Fibroblast of peridontal ligament (primary cell): ENCODE measurements at regions not wholly inside any gene's neighbourhood (a gene's known extent, or its start where the extent isn't known, plus 50 kb on each side); places are given as distances from the start of the nearest gene placed in this dataset.
"Not testable (repeated sequence)": the region's sequence is repeated elsewhere in the genome, so short reads cannot be mapped to it uniquely, and the experiment has no call there.

Experiments
- DNase-seq: peaks from one replicate; pipeline ENCODE4 v3.0.0-alpha.2; 2010; ENCODE audit errors: extremely low read depth

DNA sequence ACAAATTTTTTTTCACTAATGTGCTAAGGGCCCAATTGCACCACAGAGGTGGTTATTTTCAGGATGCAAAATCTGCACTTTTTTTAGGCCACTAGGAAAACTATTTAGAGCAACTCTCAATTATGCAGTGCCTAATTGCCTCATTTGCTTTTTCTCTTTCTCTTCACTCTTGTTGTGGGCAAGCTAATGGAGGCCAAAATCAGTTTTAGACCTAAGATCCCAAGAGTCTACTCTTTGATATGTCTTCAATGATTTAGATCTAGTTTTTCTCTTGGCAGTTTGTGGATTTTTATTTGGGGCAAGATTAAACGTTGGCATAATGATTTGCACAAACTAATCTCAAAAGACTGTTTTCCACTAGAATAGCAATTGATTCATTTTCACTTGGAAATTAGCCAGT, 1996.9 kb downstream of the LRRC4C start:
- DNase-seq: no peak

DNA sequence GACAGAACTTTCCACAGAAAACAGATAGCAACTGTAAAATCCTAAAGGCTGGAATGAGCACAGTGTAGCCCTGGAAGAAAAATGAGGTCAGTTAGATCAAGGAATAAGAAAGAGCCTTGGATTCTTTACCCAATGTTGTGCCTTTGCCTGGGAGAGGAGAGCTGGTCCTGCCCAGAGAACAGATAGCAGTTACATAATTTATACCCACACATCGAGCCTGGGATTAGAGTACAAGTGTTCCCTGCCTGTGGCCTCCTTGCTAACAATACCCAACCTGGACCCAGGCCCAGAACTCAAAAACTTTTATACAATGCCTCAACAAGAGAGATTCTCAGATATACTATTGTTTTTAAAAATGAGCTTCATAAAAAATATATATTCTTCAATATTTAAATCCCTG, 1998.4 kb downstream of the LRRC4C start:
- no peak for DNase-seq

- DNase-seq: no peak
Observed at GRCh38 chr11:39459606-39460005, 1999.8 kb downstream of the LRRC4C start.

DNA sequence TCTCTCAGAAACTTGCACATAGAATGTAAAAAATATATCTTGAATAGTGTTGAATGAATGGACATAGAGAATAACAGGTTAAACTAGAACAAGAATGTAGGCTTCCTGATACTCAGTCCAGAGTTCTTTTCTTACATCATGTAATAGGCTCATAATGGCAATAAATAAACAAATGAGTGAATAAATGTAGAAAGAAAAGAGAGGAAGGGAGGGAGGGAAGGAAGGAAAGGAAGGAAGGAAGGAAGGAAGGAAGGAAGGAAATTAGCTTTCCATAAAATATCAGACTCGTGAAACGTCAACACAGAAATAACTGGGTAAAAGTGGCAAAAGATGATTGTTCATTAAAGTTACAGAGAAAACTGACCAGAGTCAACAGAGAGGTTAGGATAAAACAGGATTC, 2001.0 kb downstream of the LRRC4C start:
- DNase-seq: no peak

DNA sequence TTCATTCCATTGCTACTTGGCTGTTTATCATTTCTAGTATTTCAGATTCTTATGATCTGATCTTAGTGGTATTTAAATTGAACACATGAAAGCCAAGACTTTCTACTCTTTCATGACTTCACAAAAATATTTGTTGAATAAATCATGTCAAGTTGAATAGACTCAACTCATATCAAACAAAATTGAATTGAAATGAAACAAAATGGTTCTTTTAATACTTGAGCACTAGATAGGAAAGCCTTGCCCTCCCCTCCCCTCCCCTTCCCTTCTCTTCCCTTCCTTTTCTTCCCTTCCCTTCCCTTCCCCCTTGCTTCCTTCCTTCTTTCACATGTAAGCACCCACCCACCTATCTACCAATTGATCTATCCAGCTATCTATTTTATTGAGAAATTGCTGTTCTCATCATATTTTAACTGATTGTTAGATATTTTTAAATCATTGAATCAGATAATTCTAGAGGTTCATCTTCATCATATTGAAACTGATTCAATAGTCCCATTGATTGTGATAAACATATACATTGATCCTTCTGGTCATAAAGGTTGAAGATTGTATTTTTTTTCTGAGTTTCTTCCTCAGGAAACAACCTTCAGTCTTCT, 2015.9 kb downstream of the LRRC4C start:
- DNase-seq: no peak

- no peak for DNase-seq
Observed at GRCh38 chr11:39442177-39442576, 2017.3 kb downstream of the LRRC4C start.

DNA sequence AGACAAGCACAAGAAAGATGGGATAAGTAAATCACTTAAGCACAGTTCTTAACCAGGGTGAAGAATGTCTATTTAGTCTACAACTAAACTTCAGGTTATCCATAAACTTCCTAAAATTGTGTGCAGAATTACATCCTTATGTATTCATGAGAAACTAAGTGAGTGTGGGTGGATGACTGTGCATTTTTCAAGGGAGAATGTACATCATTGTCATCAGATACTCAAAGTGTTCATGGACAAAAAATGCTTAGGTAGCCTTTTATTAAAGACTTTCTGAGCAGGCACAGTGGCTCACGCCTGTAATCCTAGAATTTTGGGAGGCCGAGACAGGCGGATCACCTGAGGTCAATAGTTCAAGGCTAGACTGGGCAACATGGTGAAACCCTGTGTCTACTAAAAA, 2023.8 kb downstream of the LRRC4C start:
- DNase-seq: no peak

DNA sequence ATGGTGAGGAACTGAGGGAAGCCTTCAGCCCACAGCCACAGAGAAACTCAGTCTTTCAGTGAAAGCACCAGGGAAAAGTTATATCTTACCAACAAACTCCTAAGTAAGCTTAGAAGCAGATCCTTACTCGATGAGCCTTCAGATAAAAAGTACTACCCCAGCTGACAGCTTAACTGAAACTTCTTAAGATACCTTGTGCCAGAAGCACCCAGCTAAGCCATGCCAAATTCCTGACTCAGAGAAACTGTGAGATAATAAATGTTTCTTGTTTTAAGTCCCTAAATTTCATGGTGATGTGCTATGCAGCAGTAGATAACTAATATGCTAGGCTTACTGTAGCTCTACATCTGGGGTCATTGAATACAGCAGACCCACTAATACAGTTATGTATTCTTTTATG, 2025.0 kb downstream of the LRRC4C start:
- DNase-seq: no peak

DNA sequence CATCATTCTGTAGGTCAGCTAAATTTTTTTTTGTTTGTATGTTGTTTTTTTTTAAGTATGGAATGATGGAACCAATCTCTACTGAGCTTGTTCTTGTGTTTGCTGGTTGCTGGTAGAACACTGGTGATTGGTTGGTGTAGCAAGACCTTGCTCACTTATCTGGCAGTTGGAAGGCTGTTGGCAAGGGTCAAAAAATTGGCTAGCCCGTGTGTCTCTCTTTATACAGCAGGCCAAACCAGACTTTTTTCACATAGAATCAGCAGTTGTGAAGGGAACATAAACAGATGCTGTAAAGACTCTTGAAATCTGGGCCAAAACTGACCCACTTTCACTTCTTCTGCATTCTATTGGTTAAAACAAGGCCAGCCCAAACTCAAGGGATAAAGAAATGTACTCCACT, 2026.5 kb downstream of the LRRC4C start:
- no peak for DNase-seq

GRCh38 chr11:39425226-39425625, 2034.2 kb downstream of the LRRC4C start:
- no peak for DNase-seq

- DNase-seq: no peak
Observed at GRCh38 chr11:39412117-39412516, 2047.3 kb downstream of the LRRC4C start.

DNA sequence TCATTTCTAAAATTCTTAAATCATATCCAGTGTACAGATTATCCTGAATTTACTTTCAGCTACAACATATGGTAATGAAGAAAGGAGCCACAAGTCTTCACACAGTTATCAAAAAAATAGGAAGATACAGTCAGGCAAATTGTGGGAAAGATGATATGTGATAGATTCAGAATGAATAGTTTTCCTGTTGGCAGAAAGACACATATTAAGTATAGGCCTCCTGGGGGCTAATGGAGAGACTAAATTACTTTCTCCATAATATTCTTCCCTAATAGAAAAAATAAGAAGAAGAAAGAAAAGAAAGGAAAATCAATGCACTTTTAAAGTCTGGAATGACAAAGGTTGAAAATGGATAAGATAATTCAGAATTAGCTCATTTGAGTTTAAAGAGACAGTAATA, 2073.5 kb downstream of the LRRC4C start:
- no peak for DNase-seq

GRCh38 chr11:39374963-39375698, 2084.3 kb downstream of the LRRC4C start:
- peak; percentile 1 for DNase-seq

GRCh38 chr11:39367534-39367933, 2091.9 kb downstream of the LRRC4C start:
- DNase-seq: no peak

GRCh38 chr11:39365809-39366436, 2093.5 kb downstream of the LRRC4C start:
- DNase-seq: no peak

GRCh38 chr11:39363571-39363970, 2095.9 kb downstream of the LRRC4C start:
- DNase-seq: no peak

DNA sequence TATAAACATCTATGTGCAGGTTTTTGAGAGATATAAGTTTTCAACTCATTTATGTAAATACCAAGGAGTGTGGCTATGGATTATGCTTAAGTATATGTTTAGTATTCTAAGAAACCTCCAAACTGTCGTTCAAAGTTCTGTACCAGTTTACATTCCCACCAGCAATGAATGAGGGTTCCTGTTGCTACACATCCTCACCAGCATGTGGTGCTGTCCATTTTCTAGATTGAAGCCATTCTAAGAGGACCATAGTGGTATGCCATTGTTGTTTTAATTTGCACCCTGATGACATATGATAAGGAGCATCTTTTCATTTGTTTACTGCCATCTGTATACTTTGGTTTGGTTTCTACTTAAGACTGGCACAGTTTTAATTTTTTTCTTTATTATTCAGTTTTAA, 2097.9 kb downstream of the LRRC4C start:
- DNase-seq: no peak

- no peak for DNase-seq
Observed at GRCh38 chr11:39345834-39346442, 2113.5 kb downstream of the LRRC4C start.

DNA sequence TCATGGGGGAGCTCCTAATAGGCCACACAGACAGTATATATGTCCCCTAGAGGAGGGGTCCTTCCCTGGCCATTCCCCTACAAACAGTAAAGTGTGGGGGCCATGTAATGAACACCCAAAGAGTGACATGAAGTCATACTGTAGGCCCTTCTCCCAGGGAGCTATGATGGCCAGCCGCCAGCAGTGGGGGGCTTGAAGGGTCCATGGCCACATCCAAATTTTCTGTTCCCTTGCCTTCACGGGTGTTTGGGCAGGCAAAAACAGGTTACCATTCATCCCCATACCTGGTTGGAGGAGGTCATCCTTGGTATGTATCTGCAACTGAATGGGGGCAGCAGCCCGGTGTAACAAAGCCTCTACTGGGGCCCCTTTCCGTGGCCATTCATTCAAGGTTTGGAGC, 2118.0 kb downstream of the LRRC4C start:
- DNase-seq: no peak

DNA sequence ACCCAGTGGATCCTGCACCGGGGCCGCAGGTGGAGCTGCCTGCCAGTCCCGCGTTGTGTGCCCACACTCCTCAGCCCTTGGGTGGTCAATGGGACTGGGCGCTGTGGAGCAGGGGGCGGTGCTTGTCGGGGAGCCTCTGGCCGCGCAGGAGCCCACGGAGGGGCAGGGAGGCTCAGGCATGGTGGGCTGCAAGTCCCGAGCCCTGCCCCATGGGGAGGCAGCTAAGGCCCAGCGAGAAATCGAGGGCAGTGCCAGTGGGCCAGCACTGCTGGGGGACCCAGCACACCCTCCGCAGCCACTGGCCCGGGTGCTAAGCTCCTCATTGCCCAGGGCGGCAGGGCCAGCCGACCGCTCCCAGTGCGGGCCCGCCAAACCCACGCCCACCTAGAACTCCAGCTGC, 2126.4 kb downstream of the LRRC4C start:
- not testable (repeated sequence) for DNase-seq

DNA sequence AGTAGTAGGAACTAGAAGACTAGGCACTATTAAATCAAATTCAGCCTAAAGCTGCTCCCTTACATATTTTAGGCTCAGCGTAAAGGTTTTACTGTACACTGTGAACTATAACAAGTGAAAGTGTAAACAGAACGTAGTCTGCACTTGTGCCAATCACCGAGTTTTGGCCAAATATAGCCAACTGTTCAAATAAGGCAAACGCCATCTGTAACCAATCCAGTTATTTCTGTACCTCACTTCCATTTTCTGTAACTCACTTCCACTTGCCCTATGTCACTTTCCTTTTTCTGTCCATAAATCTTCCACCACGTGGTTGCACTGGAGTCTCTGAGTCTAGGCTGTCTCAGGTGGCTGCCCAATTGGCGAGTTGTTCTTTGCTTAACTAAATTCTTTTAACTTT, 2132.2 kb downstream of the LRRC4C start:
- DNase-seq: no peak

DNA sequence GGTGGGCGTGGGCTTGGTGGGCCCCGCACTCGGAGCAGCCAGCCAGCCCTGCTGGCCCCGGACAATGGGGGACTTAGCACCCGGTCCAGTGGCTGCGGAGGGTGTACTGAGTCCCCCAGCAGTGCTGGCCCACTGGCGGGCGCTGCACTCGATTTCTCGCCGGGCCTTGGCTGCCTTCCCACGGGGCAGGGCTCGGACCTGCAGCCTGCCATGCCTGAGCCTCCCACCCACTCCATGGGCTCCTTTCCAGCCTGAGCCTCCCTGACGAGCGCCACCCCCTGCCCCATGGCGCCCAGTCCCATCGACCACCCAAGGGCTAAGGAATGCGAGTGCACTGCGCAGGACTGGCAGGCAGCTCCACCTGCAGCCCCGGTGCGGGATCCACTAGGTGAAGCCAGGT, 2147.6 kb downstream of the LRRC4C start:
- DNase-seq: not testable (repeated sequence)

- no peak for DNase-seq
Observed at GRCh38 chr11:39304586-39304985, 2154.9 kb downstream of the LRRC4C start.
